ENCODE measurements at regions not wholly inside any gene's neighbourhood (a gene's known extent, or its start where the extent isn't known, plus 50 kb on each side); places are given as distances from the start of the nearest gene placed in this dataset.
A peak's percentile ranks its signal among the peaks of the same experiment; 100 is the strongest.

DNA sequence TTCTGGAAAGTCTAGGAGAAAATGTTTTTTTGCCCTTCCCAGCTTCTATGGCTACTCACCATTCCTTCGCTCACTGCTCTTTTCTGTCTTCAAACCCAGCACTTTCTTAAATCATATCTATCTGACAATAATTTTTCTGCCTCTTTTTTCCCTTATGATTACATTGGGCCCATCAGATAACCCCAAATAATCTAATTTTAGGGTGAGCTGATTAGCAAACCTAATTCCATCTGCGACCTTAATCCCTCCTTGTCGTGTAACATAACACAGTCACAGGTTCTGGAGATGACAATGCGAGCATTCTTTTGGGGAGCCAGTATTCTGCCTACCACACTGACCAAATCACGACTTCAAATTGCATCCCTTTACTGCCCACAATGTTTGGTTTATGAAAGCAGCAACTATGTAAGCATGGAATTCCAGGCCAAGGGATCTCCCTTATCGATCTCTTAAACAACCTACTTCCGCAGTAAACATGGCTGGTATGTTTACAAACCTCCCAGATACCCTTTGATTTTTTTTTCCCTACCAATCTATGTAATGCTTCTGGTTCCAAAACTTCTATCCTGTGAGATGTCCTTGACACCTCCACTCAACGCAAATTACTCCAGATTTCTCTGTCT is 2122.2 kb downstream of the MAT2B start:
- intact Hi-C loops (cut with DNase I) = no loop called here
- Histone ChIP-seq H3K9me3 (replicated peaks in 1 of 3) (no peaks in the 10 kb centered on the region), H3K4me3 (no peak overlapping the region), H3K27me3 (no peaks in the 10 kb centered on the region), H3K36me3 (replicated peaks in 1 of 2) (no peaks in the 10 kb centered on the region), H3K27ac (no peak overlapping the region), H3K4me1 (replicated peaks in 1 of 2) (no peaks in the 10 kb centered on the region)
- no peak for DNase-seq
- WGBS, 4 donors = 84 to 91% (median 86%) methylated on average over 8 of the region's 8 CpGs
- no peak for TF ChIP-seq POLR2A (IDR thresholded peaks at IDR 0.05)
- TF ChIP-seq, protein P1, sequence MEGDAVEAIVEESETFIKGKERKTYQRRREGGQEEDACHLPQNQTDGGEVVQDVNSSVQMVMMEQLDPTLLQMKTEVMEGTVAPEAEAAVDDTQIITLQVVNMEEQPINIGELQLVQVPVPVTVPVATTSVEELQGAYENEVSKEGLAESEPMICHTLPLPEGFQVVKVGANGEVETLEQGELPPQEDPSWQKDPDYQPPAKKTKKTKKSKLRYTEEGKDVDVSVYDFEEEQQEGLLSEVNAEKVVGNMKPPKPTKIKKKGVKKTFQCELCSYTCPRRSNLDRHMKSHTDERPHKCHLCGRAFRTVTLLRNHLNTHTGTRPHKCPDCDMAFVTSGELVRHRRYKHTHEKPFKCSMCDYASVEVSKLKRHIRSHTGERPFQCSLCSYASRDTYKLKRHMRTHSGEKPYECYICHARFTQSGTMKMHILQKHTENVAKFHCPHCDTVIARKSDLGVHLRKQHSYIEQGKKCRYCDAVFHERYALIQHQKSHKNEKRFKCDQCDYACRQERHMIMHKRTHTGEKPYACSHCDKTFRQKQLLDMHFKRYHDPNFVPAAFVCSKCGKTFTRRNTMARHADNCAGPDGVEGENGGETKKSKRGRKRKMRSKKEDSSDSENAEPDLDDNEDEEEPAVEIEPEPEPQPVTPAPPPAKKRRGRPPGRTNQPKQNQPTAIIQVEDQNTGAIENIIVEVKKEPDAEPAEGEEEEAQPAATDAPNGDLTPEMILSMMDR (IDR thresholded peaks at IDR 0.05) = no peak

DNA sequence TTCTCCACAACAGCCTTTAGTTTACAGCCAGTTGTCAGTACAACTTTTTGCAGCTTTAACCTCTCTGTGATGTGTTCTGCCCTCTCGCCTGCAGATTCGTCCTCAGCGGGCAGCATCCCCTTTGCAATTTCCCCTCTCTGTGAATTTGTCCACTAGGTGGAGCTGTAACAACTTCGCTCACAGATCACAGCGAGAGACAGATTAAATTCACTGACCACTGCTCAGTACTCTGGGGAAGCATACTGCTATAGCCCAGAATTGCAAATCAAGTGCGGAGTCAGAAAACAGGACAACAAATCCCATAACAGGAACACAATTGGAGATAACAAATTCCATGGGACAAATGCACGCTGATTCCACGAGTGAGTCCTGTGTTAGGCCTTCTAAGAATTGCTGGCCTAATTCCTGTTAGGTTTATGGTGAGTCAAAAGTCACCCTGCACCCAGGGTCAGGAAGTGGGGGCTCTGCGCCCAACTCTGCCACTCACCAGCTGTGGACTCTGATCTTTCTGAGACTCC is 2124.9 kb downstream of the MAT2B start:
- WGBS, 4 donors = 17 to 25% (median 18%) methylated on average over 8 to 9 of the region's 9 CpGs
- H3K36me3 ChIP-seq (replicated peaks in 1 of 2) = no peaks in the 10 kb centered on the region

DNA sequence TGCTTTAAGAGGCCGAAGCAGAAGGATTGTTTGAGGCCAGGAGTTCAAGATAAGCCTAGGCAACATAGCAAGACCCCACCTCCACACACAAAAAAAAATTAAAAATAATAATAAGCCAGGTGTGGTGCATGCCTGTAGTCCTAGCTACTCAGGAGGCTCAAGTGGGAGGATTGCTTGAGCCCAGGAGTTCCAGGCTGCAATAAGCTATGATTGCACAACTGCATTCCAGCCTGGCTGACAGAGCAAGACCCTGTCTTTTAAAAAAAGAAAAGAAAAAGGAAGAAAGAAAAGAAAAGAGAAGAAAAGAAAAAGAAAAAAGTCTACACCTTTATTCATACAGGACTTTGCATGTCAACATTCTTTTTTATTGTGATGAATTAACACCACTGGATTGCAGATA is 2125.8 kb downstream of the MAT2B start:
- DNase-seq = no peak
- Histone ChIP-seq H3K27ac (no peak overlapping the region), H3K27me3 (no peaks in the 10 kb centered on the region), H3K4me3 (no peak overlapping the region), H3K4me1 (replicated peaks in 1 of 2) (no peaks in the 10 kb centered on the region), H3K9me3 (replicated peaks in 1 of 3) (no peaks in the 10 kb centered on the region), H3K36me3 (replicated peaks in 1 of 2) (no peaks in the 10 kb centered on the region)
- intact Hi-C loops (cut with DNase I) = no loop called here
- WGBS, 4 donors = 40 to 85% (median 51%) methylated on average over 1 of the region's 1 CpG
- TF ChIP-seq POLR2A (IDR thresholded peaks at IDR 0.05) = no peak
- TF ChIP-seq, protein P1 (IDR thresholded peaks at IDR 0.05) = no peak

More for the DNA sequence above, 2124.9 kb downstream of the MAT2B start:
- Histone ChIP-seq H3K9me3 (replicated peaks in 1 of 3) (no peaks in the 10 kb centered on the region), H3K4me3 (no peak overlapping the region), H3K27me3 (no peaks in the 10 kb centered on the region), H3K4me1 (replicated peaks in 1 of 2) (no peaks in the 10 kb centered on the region), H3K27ac (no peak overlapping the region)
- intact Hi-C loops (cut with DNase I) = no loop called here
- TF ChIP-seq, protein P1 (IDR thresholded peaks at IDR 0.05) = peak; percentile 56 to 87 (median 64)
- TF ChIP-seq POLR2A (IDR thresholded peaks at IDR 0.05) = no peak
- DNase-seq = peak; percentile 27 to 66 (median 39)

DNA sequence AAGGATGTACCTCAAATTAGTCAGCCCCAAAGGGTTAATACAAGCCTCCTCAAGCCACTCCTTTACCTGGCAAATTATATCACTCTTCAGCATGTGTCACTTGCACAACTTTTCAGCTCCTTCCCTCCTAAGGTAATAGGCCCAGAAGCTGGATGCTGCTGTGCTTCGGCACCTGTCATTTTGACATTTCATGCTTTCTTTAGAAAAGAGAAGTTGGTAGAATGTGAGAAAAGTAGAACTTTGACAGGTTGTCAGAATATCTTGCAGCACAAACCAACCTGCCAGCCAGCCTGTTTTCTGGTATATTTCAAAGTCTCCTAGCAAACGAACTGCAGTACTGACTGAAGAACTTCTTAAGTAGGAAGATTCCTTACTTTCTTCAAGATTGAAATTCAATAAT is 2136.9 kb downstream of the MAT2B start:
- H3K9me3 ChIP-seq (replicated peaks in 1 of 3) = no peaks in the 10 kb centered on the region
- TF ChIP-seq, protein P1 (IDR thresholded peaks at IDR 0.05) = no peak
- no peak for TF ChIP-seq POLR2A (IDR thresholded peaks at IDR 0.05)

More for the DNA sequence above, 2136.9 kb downstream of the MAT2B start:
- intact Hi-C loops (cut with DNase I) = no loop called here
- Histone ChIP-seq H3K27ac (no peak overlapping the region), H3K27me3 (no peaks in the 10 kb centered on the region), H3K4me3 (no peak overlapping the region), H3K4me1 (replicated peaks in 1 of 2) (no peaks in the 10 kb centered on the region), H3K36me3 (replicated peaks in 1 of 2) (no peaks in the 10 kb centered on the region)
- WGBS, 4 donors = 66 to 72% (median 69%) methylated on average over 2 of the region's 2 CpGs
- DNase-seq = no peak
